Thoracic aorta (tissue), 2 donors: ENCODE measurements at regions not wholly inside any gene's neighbourhood (a gene's known extent, or its start where the extent isn't known, plus 50 kb on each side); places are given as distances from the start of the nearest gene placed in this dataset.

ENCODE experiments used
- ATAC-seq: fragments of 150-250 bp; one replicate; pipeline ENCODE4 v1.8.0; 2017; ENCODE audit warnings: low read depth; ENCODE audit not compliant: insufficient number of reproducible peaks, low FRiP score
- DNase-seq: peaks from one replicate; pipeline ENCODE4 v3.0.0-alpha.2; 2020; ENCODE audit warnings: low spot score
- H3K27ac ChIP-seq, 2 donors: fragments of 200-600 bp; sonication (generic); 1 replicate in 1 of 2; 2 replicates in 1 of 2; pipeline ENCODE4 v1.5.1; 2016; ENCODE audit warnings: mild to moderate bottlenecking in 2 of 2, moderate library complexity in 2 of 2
- H3K27me3 ChIP-seq: fragments of 200-600 bp; sonication (generic); replicated peaks from 2 replicates; pipeline ENCODE4 v1.6.0; 2016; ENCODE audit warnings: mild to moderate bottlenecking; ENCODE audit not compliant: insufficient read depth
- H3K36me3 ChIP-seq: fragments of 200-600 bp; sonication (generic); one replicate; pipeline ENCODE4 v1.5.1; 2016
- H3K4me1 ChIP-seq, 2 donors: fragments of 200-600 bp; sonication (generic); 1 replicate in 1 of 2; 2 replicates in 1 of 2; pipeline versions ENCODE4 v1.5.1 to v1.6.0; 2016; ENCODE audit warnings: low read depth in 2 of 2, mild to moderate bottlenecking in 1 of 2; ENCODE audit not compliant: control insufficient read depth in 1 of 2
- H3K4me3 ChIP-seq: fragments of 200-600 bp; sonication (generic); 2 replicates; pipeline ENCODE4 v1.5.1; 2016; ENCODE audit warnings: mild to moderate bottlenecking
- H3K9me3 ChIP-seq: fragments of 200-600 bp; sonication (generic); 2 replicates; pipeline ENCODE4 v1.5.1; 2016
- TF ChIP-seq, protein P1 (sequence below): fragments of 200-600 bp; sonication (generic); IDR thresholded peaks from one replicate; pipeline ENCODE4 v1.5.1; 2019; ENCODE audit warnings: antibody characterized with exemption

DNA sequence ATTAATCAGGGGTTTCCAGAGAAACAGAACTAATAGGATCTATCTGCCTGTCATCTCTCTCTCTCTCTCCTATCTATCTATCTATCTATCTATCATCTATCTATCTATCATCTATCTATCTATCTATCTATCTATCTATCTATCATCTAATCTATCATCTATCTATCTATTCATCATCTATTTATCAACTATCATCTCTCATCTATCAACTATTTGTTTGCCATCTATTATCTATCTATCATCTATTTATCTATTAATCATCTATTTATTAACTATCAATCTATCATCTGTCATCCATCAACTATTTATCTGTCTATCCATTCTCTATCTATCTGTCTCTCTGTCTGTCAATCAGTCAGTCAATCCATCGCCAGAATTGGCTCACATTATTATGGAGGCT, 70.0 kb upstream of the MRPS6 start:
- Histone ChIP-seq H3K9me3 (no peaks in the 10 kb centered on the region), H3K27me3 (no peaks in the 10 kb centered on the region), H3K27ac (peak overlapping the region in 1 of 2 donors; percentile 79), H3K36me3 (no peaks in the 10 kb centered on the region), H3K4me3 (no peak overlapping the region), H3K4me1 (peaks cover 12 to 31% of the 10 kb centered on the region in 2 donors)
- TF ChIP-seq, protein P1, sequence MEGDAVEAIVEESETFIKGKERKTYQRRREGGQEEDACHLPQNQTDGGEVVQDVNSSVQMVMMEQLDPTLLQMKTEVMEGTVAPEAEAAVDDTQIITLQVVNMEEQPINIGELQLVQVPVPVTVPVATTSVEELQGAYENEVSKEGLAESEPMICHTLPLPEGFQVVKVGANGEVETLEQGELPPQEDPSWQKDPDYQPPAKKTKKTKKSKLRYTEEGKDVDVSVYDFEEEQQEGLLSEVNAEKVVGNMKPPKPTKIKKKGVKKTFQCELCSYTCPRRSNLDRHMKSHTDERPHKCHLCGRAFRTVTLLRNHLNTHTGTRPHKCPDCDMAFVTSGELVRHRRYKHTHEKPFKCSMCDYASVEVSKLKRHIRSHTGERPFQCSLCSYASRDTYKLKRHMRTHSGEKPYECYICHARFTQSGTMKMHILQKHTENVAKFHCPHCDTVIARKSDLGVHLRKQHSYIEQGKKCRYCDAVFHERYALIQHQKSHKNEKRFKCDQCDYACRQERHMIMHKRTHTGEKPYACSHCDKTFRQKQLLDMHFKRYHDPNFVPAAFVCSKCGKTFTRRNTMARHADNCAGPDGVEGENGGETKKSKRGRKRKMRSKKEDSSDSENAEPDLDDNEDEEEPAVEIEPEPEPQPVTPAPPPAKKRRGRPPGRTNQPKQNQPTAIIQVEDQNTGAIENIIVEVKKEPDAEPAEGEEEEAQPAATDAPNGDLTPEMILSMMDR = no peak
- no peak for DNase-seq
- ATAC-seq = no peak

DNA sequence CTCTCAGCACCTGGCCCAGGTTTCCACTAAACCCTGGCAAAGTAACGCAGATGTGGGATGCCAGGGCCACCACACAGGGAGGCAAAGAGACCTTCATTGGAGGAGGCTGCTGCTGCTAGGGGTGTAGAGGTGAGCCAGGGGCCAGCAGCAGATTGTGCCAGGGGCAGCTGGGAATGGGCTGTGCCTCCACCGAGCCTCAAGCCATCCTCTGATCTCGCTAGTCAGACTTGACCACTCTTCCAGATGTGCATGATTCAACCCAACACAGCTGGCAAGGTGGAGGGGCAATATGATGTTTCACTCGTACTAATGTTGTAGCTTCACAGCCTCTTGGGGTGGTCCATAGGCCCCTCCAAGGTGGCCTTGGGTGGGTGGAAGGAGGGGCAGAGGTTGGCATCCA, 73.0 kb upstream of the MRPS6 start:
- DNase-seq = no peak
- Histone ChIP-seq H3K27ac (no peak overlapping the region), H3K4me1 (peaks cover 11 to 45% of the 10 kb centered on the region in 2 donors), H3K4me3 (no peak overlapping the region), H3K27me3 (no peaks in the 10 kb centered on the region), H3K36me3 (no peaks in the 10 kb centered on the region), H3K9me3 (no peaks in the 10 kb centered on the region)
- TF ChIP-seq, protein P1 = no peak
- no peak for ATAC-seq

DNA sequence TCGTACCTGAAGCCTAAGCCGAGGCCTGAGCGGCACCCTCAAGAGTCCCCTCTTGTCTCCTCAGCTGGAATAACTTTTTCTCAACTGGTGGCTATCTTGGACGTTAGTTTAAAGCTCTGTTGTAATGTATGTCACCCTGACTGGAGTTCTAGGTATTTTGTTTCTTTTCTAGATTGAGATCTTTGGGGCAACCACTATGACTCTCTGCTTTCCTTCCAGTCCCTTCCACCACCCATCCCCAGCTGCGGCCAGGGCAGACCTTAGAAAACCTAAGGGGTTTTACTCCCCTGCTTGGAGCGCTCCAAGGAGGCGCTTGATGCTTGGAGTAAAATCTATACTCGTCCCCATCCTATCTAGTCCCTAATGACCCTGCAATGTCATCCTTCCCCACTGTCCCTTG, 74.6 kb upstream of the MRPS6 start:
- TF ChIP-seq, protein P1 = no peak
- H3K4me3 ChIP-seq = no peak overlapping the region
- DNase-seq (no peak), ATAC-seq (no peak)
- no peaks in the 10 kb centered on the region for H3K27me3 ChIP-seq
- H3K36me3 ChIP-seq = no peaks in the 10 kb centered on the region
- no peaks in the 10 kb centered on the region for H3K9me3 ChIP-seq
- peaks cover 4 to 34% of the 10 kb centered on the region in 2 donors for H3K4me1 ChIP-seq
- no peak overlapping the region for H3K27ac ChIP-seq

DNA sequence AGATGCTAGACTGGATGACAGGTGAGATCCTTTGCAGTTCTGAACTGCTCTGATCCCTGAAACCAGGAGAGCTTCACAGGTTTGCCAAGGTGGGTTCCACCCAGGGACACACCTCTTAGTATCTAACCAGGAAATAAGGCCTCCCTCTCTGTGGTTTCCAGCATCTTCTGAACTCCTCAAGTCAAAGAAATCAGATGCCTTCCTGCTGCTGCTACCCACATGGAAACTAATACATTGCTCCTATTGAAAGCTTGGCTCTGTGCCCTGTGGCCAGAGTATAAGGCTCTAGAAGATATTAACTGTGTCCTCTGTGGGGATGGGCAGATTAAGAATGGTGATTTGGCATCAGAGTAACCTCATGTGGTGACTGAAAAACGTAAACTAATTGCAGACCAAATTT, 75.0 kb upstream of the MRPS6 start:
- Histone ChIP-seq H3K36me3 (no peaks in the 10 kb centered on the region), H3K9me3 (no peaks in the 10 kb centered on the region), H3K27me3 (no peaks in the 10 kb centered on the region), H3K4me1 (peaks cover 8 to 35% of the 10 kb centered on the region in 2 donors), H3K4me3 (no peak overlapping the region), H3K27ac (no peak overlapping the region)
- TF ChIP-seq, protein P1 = no peak
- no peak for DNase-seq
- no peak for ATAC-seq

DNA sequence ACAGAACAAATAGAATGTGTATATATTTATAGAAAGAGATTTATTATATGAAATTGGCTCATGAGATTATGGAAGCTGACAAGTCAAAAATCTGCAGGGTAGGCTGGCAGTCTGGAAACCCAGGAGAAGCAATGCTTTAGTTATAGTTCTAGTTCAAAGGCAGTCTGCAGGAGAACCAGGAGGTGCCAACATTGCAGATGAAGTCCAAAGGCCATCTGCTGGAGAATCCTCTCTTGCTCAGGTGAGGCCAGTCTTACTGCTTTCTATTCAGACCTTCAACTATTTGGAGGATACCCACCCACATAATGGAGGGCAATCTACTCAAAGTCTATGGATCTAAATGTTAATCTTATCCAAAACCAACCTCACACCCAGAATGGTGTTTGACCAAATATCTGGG, 75.9 kb upstream of the MRPS6 start:
- Histone ChIP-seq H3K4me3 (no peak overlapping the region), H3K27me3 (no peaks in the 10 kb centered on the region), H3K4me1 (peaks cover 12 to 39% of the 10 kb centered on the region in 2 donors), H3K27ac (peak overlapping the region in 1 of 2 donors; percentile 46), H3K36me3 (no peaks in the 10 kb centered on the region), H3K9me3 (no peaks in the 10 kb centered on the region)
- TF ChIP-seq, protein P1 = no peak
- ATAC-seq (no peak), DNase-seq (no peak)
